HL-60 (cell line): ENCODE measurements at regions not wholly inside any gene's neighbourhood (a gene's known extent, or its start where the extent isn't known, plus 50 kb on each side); places are given as distances from the start of the nearest gene placed in this dataset.

Experiments
- DNase-seq, 2 experiments: peaks; one replicate each; pipeline ENCODE4 v3.0.0-alpha.2; 2010 to 2020; ENCODE audit warnings: low read depth in 1 of 2, low spot score in 1 of 2
- H3K27ac ChIP-seq: fragments of 250-450 bp; sonication (Bioruptor Pico); replicated peaks from 2 replicates; pipeline ENCODE4 v1.5.1; 2020; ENCODE audit warnings: mild to moderate bottlenecking, moderate library complexity
- H3K27me3 ChIP-seq: fragments of 250-450 bp; sonication (Bioruptor Pico); 2 replicates; pipeline ENCODE4 v1.5.1; 2021; ENCODE audit warnings: mild to moderate bottlenecking, moderate library complexity; ENCODE audit not compliant: insufficient read depth, poor library complexity, severe bottlenecking
- H3K4me3 ChIP-seq: replicated peaks from 2 replicates; pipeline ENCODE4 v1.5.1; 2011; ENCODE audit warnings: mild to moderate bottlenecking, control low read depth, low read length; ENCODE audit not compliant: insufficient read depth
- GABPA ChIP-seq: IDR thresholded peaks from 2 replicates; pipeline ENCODE4 v1.6.1; 2012; ENCODE audit warnings: low read depth
- POLR2AphosphoS5 ChIP-seq: IDR thresholded peaks from 2 replicates; pipeline ENCODE4 v1.6.1; 2012; ENCODE audit warnings: low read depth
- SPI1 ChIP-seq: IDR thresholded peaks from 2 replicates; pipeline ENCODE4 v1.6.1; 2012; ENCODE audit warnings: low read depth, mild to moderate bottlenecking, borderline replicate concordance
- TF ChIP-seq, protein P1 (sequence below): IDR thresholded peaks from one replicate; pipeline ENCODE4 v1.5.1; 2011; ENCODE audit warnings: low read length, control low read depth, inconsistent platforms; ENCODE audit not compliant: insufficient read depth
- TF ChIP-seq, protein P2 (sequence below): IDR thresholded peaks from 2 replicates; pipeline ENCODE4 v1.6.1; 2012; ENCODE audit warnings: low read depth; ENCODE audit not compliant: insufficient replicate concordance

DNA sequence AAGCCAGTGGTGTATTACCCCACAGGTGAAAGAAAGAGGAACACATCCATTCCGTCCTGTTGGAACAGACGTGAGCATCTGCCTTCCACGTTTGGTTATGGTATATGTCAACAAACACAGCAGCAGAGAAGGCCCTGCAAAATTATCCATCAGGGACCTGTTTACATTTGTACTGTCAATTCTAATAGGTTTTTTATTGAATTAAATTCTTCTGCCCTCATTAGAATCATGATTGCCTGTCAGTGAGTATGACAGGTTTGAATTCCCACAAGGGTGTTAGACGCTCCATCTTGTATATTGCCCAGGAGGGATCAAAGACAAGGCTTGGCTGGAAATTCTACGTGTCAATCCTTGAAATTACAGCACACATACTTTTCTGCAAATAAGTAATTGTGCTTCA is 339.9 kb upstream of the NOCT start:
- H3K4me3 ChIP-seq = no peak overlapping the region
- H3K27me3 ChIP-seq = peaks cover 8% of the 10 kb centered on the region
- DNase-seq = no peak
- H3K27ac ChIP-seq = no peak overlapping the region
- no peak for TF ChIP-seq GABPA
- TF ChIP-seq, protein P1, sequence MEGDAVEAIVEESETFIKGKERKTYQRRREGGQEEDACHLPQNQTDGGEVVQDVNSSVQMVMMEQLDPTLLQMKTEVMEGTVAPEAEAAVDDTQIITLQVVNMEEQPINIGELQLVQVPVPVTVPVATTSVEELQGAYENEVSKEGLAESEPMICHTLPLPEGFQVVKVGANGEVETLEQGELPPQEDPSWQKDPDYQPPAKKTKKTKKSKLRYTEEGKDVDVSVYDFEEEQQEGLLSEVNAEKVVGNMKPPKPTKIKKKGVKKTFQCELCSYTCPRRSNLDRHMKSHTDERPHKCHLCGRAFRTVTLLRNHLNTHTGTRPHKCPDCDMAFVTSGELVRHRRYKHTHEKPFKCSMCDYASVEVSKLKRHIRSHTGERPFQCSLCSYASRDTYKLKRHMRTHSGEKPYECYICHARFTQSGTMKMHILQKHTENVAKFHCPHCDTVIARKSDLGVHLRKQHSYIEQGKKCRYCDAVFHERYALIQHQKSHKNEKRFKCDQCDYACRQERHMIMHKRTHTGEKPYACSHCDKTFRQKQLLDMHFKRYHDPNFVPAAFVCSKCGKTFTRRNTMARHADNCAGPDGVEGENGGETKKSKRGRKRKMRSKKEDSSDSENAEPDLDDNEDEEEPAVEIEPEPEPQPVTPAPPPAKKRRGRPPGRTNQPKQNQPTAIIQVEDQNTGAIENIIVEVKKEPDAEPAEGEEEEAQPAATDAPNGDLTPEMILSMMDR = no peak
- TF ChIP-seq, protein P2, sequence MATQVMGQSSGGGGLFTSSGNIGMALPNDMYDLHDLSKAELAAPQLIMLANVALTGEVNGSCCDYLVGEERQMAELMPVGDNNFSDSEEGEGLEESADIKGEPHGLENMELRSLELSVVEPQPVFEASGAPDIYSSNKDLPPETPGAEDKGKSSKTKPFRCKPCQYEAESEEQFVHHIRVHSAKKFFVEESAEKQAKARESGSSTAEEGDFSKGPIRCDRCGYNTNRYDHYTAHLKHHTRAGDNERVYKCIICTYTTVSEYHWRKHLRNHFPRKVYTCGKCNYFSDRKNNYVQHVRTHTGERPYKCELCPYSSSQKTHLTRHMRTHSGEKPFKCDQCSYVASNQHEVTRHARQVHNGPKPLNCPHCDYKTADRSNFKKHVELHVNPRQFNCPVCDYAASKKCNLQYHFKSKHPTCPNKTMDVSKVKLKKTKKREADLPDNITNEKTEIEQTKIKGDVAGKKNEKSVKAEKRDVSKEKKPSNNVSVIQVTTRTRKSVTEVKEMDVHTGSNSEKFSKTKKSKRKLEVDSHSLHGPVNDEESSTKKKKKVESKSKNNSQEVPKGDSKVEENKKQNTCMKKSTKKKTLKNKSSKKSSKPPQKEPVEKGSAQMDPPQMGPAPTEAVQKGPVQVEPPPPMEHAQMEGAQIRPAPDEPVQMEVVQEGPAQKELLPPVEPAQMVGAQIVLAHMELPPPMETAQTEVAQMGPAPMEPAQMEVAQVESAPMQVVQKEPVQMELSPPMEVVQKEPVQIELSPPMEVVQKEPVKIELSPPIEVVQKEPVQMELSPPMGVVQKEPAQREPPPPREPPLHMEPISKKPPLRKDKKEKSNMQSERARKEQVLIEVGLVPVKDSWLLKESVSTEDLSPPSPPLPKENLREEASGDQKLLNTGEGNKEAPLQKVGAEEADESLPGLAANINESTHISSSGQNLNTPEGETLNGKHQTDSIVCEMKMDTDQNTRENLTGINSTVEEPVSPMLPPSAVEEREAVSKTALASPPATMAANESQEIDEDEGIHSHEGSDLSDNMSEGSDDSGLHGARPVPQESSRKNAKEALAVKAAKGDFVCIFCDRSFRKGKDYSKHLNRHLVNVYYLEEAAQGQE = no peak
- TF ChIP-seq SPI1 = no peak
- TF ChIP-seq POLR2AphosphoS5 = no peak

DNA sequence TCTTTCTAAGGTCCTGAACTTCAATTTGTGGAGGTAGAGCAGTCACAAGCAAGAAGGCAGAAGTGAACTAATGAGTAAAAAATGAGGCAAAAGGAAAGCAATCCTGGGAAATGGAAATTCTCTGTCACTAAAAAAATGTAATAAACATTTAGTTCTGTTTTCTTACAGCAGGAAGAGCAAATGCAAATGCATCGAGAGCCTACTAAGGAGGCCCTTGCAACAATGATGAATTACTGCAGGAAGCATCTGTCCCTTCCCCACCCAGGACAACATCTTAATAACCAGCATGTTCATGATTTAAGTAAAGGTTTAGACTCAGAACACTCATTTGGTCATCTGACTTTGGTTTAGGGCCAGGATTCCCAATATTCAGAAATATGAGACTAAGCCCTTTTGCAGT is 341.4 kb upstream of the NOCT start:
- H3K27ac ChIP-seq = no peak overlapping the region
- TF ChIP-seq, protein P2 = no peak
- TF ChIP-seq, protein P1 = no peak
- TF ChIP-seq SPI1 = no peak
- no peak for TF ChIP-seq POLR2AphosphoS5
- TF ChIP-seq GABPA = no peak
- H3K4me3 ChIP-seq = no peak overlapping the region
- peaks cover 8% of the 10 kb centered on the region for H3K27me3 ChIP-seq
- no peak for DNase-seq

DNA sequence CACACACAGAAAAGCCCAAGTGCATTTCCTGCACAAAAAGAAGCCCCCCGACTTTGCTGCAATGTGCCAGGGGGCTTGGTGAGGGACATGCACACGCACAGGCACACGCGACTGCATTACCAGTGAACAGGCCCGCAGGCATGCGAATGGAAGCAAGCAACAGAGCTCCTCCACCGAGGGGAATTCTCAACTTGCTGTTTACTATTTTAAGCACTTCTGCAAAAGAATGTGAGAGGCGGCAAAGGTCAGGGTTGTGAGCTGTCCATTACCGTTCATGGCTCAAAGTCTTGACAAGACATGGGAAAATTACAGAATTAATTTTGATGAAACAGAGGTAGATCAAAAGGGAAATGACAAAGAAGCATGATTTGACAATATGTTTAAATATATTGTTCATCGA is 342.5 kb upstream of the NOCT start:
- DNase-seq = no peak
- H3K4me3 ChIP-seq = no peak overlapping the region
- TF ChIP-seq, protein P1 = no peak
- TF ChIP-seq GABPA = no peak
- no peak for TF ChIP-seq SPI1
- TF ChIP-seq, protein P2 = no peak
- no peak for TF ChIP-seq POLR2AphosphoS5
- no peak overlapping the region for H3K27ac ChIP-seq
- H3K27me3 ChIP-seq = peaks cover 8% of the 10 kb centered on the region
